Keratinocyte (primary cell): ENCODE measurements at regions not wholly inside any gene's neighbourhood (a gene's known extent, or its start where the extent isn't known, plus 50 kb on each side); places are given as distances from the start of the nearest gene placed in this dataset.

Experiments
- CTCF ChIP-seq, 3 experiments: IDR thresholded peaks in 1 of 3; conservative IDR thresholded peaks in 1 of 3; optimal IDR thresholded peaks in 1 of 3; 2 replicates in 2 of 3; 3 replicates in 1 of 3; pipeline versions ENCODE3 to v1.5.1; 2011; ENCODE audit warnings: low read length in 3 of 3, mild to moderate bottlenecking in 3 of 3, moderate library complexity in 2 of 3, control low read depth in 1 of 3, inconsistent platforms in 1 of 3; ENCODE audit not compliant: insufficient read depth in 2 of 3; ENCODE audit errors: extremely low read depth in 1 of 3
- EZH2 ChIP-seq: IDR thresholded peaks from one replicate; pipeline ENCODE4 v1.6.1; 2012; ENCODE audit warnings: inconsistent platforms, mild to moderate bottlenecking, low read length, moderate library complexity

GRCh38 chr3:13935494-13936094 lies 55.7 kb upstream of the WNT7A start:
- TF ChIP-seq CTCF (optimal IDR thresholded peaks at IDR 0.05 in 1 of 3, IDR thresholded peaks at IDR 0.05 in 1 of 3, conservative IDR thresholded peaks at IDR 0.05 in 1 of 3; ENCODE audit: extremely low read depth in 1 of 3, insufficient read depth in 2 of 3, low read length in 3 of 3) (no peak), EZH2 (no peak)
